ENCODE measurements at regions not wholly inside any gene's neighbourhood (a gene's known extent, or its start where the extent isn't known, plus 50 kb on each side); places are given as distances from the start of the nearest gene placed in this dataset.

DNA sequence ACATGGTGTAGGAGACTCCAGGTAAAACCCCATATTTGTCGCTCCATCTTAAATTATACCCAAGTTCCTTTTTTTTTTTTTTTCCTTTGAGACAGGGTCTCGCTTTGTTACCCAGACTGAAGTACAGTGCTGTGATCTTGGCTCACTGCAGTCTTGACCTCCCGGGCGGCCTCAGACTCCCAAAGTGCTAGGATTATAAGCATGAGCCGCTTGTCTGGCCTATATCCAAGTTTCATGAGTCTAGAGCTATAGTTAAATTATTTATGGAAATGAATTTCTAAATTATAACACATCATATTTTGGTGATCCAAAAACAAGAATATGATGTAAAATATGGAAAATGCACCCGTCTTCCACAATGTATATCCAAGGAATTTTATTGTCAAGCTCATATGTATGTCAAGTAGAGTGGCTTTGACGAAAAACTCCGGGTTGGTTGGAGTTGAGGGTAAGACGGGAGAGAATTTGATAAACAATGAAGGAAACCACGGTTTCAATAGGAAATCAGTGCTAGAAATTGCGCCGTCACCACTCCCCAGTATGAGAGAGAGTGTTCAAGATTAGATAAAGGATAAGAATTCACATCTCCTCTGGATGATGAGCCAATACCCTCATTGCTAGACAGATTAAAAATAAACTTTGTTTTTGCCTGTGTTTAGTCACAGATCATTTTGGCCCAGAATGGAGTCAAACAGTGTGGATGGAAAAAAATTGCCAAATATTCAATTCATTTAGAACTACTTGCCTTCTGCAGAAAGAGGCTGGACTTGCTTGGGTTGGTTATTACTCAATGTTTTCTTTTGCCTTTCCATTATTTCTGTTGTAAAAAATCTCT, 209.2 kb upstream of the NR2F2 start:
- ATAC-seq (no peak), DNase-seq (ENCODE audit: low spot score) (no peak)
- Mint-ChIP-seq H3K4me3 (no peak overlapping the region), H3K4me1 (peaks cover 7% of the 10 kb centered on the region), H3K27ac (no peak overlapping the region), H3K36me3 (no peaks in the 10 kb centered on the region), H3K9me3 (no peaks in the 10 kb centered on the region), H3K27me3 (ENCODE audit: low read depth) (peaks cover 2% of the 10 kb centered on the region; the same call in 1 of the 2 replicates)
- ChIA-PET CTCF (no interaction called here), POLR2A (no interaction called here)
- no peak for TF ChIP-seq ZNF317 (CRISPR knock-in tag; IDR thresholded peaks at IDR 0.05; ENCODE audit: borderline replicate concordance, low read depth)
- TF ChIP-seq, protein P1, sequence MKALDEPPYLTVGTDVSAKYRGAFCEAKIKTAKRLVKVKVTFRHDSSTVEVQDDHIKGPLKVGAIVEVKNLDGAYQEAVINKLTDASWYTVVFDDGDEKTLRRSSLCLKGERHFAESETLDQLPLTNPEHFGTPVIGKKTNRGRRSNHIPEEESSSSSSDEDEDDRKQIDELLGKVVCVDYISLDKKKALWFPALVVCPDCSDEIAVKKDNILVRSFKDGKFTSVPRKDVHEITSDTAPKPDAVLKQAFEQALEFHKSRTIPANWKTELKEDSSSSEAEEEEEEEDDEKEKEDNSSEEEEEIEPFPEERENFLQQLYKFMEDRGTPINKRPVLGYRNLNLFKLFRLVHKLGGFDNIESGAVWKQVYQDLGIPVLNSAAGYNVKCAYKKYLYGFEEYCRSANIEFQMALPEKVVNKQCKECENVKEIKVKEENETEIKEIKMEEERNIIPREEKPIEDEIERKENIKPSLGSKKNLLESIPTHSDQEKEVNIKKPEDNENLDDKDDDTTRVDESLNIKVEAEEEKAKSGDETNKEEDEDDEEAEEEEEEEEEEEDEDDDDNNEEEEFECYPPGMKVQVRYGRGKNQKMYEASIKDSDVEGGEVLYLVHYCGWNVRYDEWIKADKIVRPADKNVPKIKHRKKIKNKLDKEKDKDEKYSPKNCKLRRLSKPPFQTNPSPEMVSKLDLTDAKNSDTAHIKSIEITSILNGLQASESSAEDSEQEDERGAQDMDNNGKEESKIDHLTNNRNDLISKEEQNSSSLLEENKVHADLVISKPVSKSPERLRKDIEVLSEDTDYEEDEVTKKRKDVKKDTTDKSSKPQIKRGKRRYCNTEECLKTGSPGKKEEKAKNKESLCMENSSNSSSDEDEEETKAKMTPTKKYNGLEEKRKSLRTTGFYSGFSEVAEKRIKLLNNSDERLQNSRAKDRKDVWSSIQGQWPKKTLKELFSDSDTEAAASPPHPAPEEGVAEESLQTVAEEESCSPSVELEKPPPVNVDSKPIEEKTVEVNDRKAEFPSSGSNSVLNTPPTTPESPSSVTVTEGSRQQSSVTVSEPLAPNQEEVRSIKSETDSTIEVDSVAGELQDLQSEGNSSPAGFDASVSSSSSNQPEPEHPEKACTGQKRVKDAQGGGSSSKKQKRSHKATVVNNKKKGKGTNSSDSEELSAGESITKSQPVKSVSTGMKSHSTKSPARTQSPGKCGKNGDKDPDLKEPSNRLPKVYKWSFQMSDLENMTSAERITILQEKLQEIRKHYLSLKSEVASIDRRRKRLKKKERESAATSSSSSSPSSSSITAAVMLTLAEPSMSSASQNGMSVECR (CRISPR knock-in tag; IDR thresholded peaks at IDR 0.05; ENCODE audit: borderline replicate concordance): no peak
- TF ChIP-seq CTCF (IDR thresholded peaks at IDR 0.05): no peak
- TF ChIP-seq NR2C2 (CRISPR knock-in tag; IDR thresholded peaks at IDR 0.05): no peak
- TF ChIP-seq SMAD4 (CRISPR knock-in tag; IDR thresholded peaks at IDR 0.05): no peak
- TF ChIP-seq CREB1 (CRISPR knock-in tag; IDR thresholded peaks at IDR 0.05): no peak
- TF ChIP-seq ATF6 (CRISPR knock-in tag; IDR thresholded peaks at IDR 0.05): no peak
- TF ChIP-seq, protein P2, sequence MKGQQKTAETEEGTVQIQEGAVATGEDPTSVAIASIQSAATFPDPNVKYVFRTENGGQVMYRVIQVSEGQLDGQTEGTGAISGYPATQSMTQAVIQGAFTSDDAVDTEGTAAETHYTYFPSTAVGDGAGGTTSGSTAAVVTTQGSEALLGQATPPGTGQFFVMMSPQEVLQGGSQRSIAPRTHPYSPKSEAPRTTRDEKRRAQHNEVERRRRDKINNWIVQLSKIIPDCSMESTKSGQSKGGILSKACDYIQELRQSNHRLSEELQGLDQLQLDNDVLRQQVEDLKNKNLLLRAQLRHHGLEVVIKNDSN (CRISPR knock-in tag; IDR thresholded peaks at IDR 0.05): no peak
- no peak for TF ChIP-seq E2F1 (CRISPR knock-in tag; IDR thresholded peaks at IDR 0.05)
- TF ChIP-seq, protein P3, sequence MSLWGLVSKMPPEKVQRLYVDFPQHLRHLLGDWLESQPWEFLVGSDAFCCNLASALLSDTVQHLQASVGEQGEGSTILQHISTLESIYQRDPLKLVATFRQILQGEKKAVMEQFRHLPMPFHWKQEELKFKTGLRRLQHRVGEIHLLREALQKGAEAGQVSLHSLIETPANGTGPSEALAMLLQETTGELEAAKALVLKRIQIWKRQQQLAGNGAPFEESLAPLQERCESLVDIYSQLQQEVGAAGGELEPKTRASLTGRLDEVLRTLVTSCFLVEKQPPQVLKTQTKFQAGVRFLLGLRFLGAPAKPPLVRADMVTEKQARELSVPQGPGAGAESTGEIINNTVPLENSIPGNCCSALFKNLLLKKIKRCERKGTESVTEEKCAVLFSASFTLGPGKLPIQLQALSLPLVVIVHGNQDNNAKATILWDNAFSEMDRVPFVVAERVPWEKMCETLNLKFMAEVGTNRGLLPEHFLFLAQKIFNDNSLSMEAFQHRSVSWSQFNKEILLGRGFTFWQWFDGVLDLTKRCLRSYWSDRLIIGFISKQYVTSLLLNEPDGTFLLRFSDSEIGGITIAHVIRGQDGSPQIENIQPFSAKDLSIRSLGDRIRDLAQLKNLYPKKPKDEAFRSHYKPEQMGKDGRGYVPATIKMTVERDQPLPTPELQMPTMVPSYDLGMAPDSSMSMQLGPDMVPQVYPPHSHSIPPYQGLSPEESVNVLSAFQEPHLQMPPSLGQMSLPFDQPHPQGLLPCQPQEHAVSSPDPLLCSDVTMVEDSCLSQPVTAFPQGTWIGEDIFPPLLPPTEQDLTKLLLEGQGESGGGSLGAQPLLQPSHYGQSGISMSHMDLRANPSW (CRISPR knock-in tag; conservative IDR thresholded peaks at IDR 0.05; ENCODE audit: low read depth): no peak
- TF ChIP-seq AFF4 (CRISPR knock-in tag; IDR thresholded peaks at IDR 0.05; ENCODE audit: borderline replicate concordance): no peak
- TF ChIP-seq ZNF396 (CRISPR knock-in tag; IDR thresholded peaks at IDR 0.05; ENCODE audit: borderline replicate concordance): no peak
- no peak for TF ChIP-seq ZNF138 (CRISPR knock-in tag; conservative IDR thresholded peaks at IDR 0.05)
- TF ChIP-seq, protein P4, sequence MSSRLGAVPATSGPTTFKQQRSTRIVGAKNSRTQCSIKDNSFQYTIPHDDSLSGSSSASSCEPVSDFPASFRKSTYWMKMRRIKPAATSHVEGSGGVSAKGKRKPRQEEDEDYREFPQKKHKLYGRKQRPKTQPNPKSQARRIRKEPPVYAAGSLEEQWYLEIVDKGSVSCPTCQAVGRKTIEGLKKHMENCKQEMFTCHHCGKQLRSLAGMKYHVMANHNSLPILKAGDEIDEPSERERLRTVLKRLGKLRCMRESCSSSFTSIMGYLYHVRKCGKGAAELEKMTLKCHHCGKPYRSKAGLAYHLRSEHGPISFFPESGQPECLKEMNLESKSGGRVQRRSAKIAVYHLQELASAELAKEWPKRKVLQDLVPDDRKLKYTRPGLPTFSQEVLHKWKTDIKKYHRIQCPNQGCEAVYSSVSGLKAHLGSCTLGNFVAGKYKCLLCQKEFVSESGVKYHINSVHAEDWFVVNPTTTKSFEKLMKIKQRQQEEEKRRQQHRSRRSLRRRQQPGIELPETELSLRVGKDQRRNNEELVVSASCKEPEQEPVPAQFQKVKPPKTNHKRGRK (CRISPR knock-in tag; IDR thresholded peaks at IDR 0.05; ENCODE audit: borderline replicate concordance): no peak
- no peak for TF ChIP-seq ZBTB21 (CRISPR knock-in tag; IDR thresholded peaks at IDR 0.05; ENCODE audit: borderline replicate concordance)
- no peak for TF ChIP-seq KAT7 (CRISPR knock-in tag; IDR thresholded peaks at IDR 0.05; ENCODE audit: borderline replicate concordance)
- no peak for TF ChIP-seq ELF4 (CRISPR knock-in tag; IDR thresholded peaks at IDR 0.05; ENCODE audit: low read depth)
